Caco-2 (cell line): ENCODE measurements at regions not wholly inside any gene's neighbourhood (a gene's known extent, or its start where the extent isn't known, plus 50 kb on each side); places are given as distances from the start of the nearest gene placed in this dataset.

Source experiments
- BruUV-seq: library from RNA; stranded (reverse); fragments of 400-500 nt; replicated peaks from 2 replicates; lab custom pipeline; 2021; lab: Mats Ljungman, UMichigan
- CTCF ChIA-PET: fragments of 300-600 bp; sonication (Branson Sonifier 250); formaldehyde crosslinking; loops from one replicate; lab custom pipeline; 2022; ENCODE audit warnings: antibody characterized with exemption; lab: Charles Lee
- POLR2A ChIA-PET: fragments of 300-600 bp; sonication (Branson Sonifier 250); formaldehyde crosslinking; loops from one replicate; lab custom pipeline; 2022; ENCODE audit warnings: antibody characterized with exemption; lab: Charles Lee
- DNase-seq, 2 experiments: peaks; one replicate each; pipeline versions ENCODE4 v3.0.0 to v3.0.0-alpha.2; 2020 to 2022
- H3K27me3 ChIP-seq: replicated peaks from 2 replicates; pipeline ENCODE4 v1.6.0; 2011; ENCODE audit warnings: low read length; ENCODE audit not compliant: control insufficient read depth, insufficient read depth
- H3K36me3 ChIP-seq: 2 replicates; pipeline ENCODE4 v1.5.1; 2011; ENCODE audit warnings: low read length; ENCODE audit not compliant: control insufficient read depth, insufficient read depth
- H3K4me1 ChIP-seq: fragments of 250-450 bp; sonication (Bioruptor Pico); 2 replicates; pipeline ENCODE4 v1.5.1; 2020; ENCODE audit warnings: mild to moderate bottlenecking
- H3K4me3 ChIP-seq: 2 replicates; pipeline ENCODE4 v1.5.1; 2011; ENCODE audit warnings: low read depth, mild to moderate bottlenecking, control low read depth, low read length
- H3K9me3 ChIP-seq: fragments of 250-450 bp; sonication (Bioruptor Pico); 2 replicates; pipeline ENCODE4 v1.5.1; 2020; ENCODE audit warnings: mild to moderate bottlenecking, moderate library complexity
- H3K27ac Mint-ChIP-seq: one replicate; pipeline ENCODE4 v1.8.0; 2022; ENCODE audit warnings: mixed read lengths; ENCODE audit not compliant: unreplicated experiment
- H3K27me3 Mint-ChIP-seq: one replicate; pipeline ENCODE4 v1.8.0; 2022; ENCODE audit warnings: mixed read lengths; ENCODE audit not compliant: insufficient read depth, unreplicated experiment
- H3K36me3 Mint-ChIP-seq: one replicate; pipeline ENCODE4 v1.8.0; 2022; ENCODE audit warnings: mild to moderate bottlenecking, mixed read lengths; ENCODE audit not compliant: insufficient read depth, unreplicated experiment
- H3K4me1 Mint-ChIP-seq: one replicate; pipeline ENCODE4 v1.8.0; 2022; ENCODE audit warnings: low read depth, mixed read lengths; ENCODE audit not compliant: unreplicated experiment
- H3K4me3 Mint-ChIP-seq: one replicate; pipeline ENCODE4 v1.8.0; 2022; ENCODE audit warnings: mild to moderate bottlenecking, moderate library complexity, mixed read lengths; ENCODE audit not compliant: unreplicated experiment
- H3K9me3 Mint-ChIP-seq: one replicate; pipeline ENCODE4 v1.8.0; 2022; ENCODE audit warnings: mixed read lengths; ENCODE audit not compliant: unreplicated experiment
- CTCF ChIP-seq, 2 experiments: fragments of 200-600 bp in 1 of 2; IDR thresholded peaks; 1 replicate in 1 of 2; 2 replicates in 1 of 2; pipeline versions ENCODE4 v1.5.1 to v1.8.0; 2011 to 2022; ENCODE audit warnings: antibody characterized with exemption in 1 of 2, control low read depth in 1 of 2, inconsistent platforms in 1 of 2, low read depth in 1 of 2, low read length in 1 of 2, mild to moderate bottlenecking in 1 of 2, moderate library complexity in 1 of 2; ENCODE audit not compliant: insufficient read depth in 1 of 2, severe bottlenecking in 1 of 2, unreplicated experiment in 1 of 2
- intact Hi-C: fragments of 100-400 bp; cut with micrococcal nuclease; formaldehyde crosslinking; loops from one replicate; pipeline ENCODE4 v1.10.0; 2022; ENCODE audit not compliant: unreplicated experiment

GRCh38 chr5:61754792-61755191, 422.7 kb downstream of the ZSWIM6 start:
- intact Hi-C loops = no loop called here
- H3K27me3 ChIP-seq = no peaks in the 10 kb centered on the region; the same call in 1 of the 2 replicates
- no peak overlapping the region for H3K4me3 ChIP-seq
- no peak for TF ChIP-seq CTCF (IDR thresholded peaks at IDR 0.05; ENCODE audit: insufficient read depth in 1 of 2, low read depth in 1 of 2, low read length in 1 of 2, severe bottlenecking in 1 of 2, unreplicated experiment in 1 of 2)
- H3K9me3 ChIP-seq = no peaks in the 10 kb centered on the region
- Mint-ChIP-seq H3K4me1 (no peaks in the 10 kb centered on the region), H3K36me3 (no peaks in the 10 kb centered on the region), H3K27me3 (peaks cover 15% of the 10 kb centered on the region), H3K9me3 (no peaks in the 10 kb centered on the region), H3K27ac (no peak overlapping the region), H3K4me3 (no peak overlapping the region)
- BruUV-seq = no TSS peak
- CTCF ChIA-PET = no interaction called here
- H3K36me3 ChIP-seq = no peaks in the 10 kb centered on the region
- POLR2A ChIA-PET = no interaction called here
- H3K4me1 ChIP-seq = no peaks in the 10 kb centered on the region
- no peak for DNase-seq

DNA sequence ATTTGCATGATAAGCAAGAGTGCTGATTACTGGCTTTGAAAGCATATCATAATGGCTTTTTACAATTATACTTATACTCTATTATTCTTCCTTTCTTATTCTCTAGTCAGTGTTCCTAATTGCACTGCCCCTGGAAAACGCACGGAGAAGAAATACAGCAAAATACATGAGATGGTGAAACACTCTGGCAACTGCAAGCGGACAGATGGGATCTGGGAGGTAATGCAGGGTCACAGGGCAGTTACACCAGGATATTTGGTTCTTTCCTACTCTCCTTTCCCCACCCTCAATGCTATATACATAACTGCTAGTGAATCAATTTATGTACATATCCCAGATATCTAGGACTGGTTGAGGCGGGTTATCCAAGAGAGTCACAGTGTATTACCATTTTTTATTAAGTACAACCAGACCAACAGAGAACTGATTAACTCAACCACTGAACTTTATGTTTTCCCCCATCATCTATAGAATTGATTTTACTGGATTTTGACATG, 423.7 kb downstream of the ZSWIM6 start:
- H3K9me3 Mint-ChIP-seq = no peaks in the 10 kb centered on the region
- H3K27me3 Mint-ChIP-seq = peaks cover 11% of the 10 kb centered on the region
- no peak overlapping the region for H3K4me3 Mint-ChIP-seq
- no peak for TF ChIP-seq CTCF (IDR thresholded peaks at IDR 0.05; ENCODE audit: insufficient read depth in 1 of 2, low read depth in 1 of 2, low read length in 1 of 2, severe bottlenecking in 1 of 2, unreplicated experiment in 1 of 2)
- no peak overlapping the region for H3K27ac Mint-ChIP-seq
- intact Hi-C loops = no loop called here
- POLR2A ChIA-PET = no interaction called here
- H3K36me3 Mint-ChIP-seq = no peaks in the 10 kb centered on the region
- no peaks in the 10 kb centered on the region for H3K4me1 Mint-ChIP-seq
- Histone ChIP-seq H3K27me3 (no peaks in the 10 kb centered on the region; the same call in 1 of the 2 replicates), H3K9me3 (no peaks in the 10 kb centered on the region), H3K36me3 (no peaks in the 10 kb centered on the region), H3K4me3 (no peak overlapping the region), H3K4me1 (no peaks in the 10 kb centered on the region)
- CTCF ChIA-PET = no interaction called here
- BruUV-seq = no TSS peak
- no peak for DNase-seq

DNA sequence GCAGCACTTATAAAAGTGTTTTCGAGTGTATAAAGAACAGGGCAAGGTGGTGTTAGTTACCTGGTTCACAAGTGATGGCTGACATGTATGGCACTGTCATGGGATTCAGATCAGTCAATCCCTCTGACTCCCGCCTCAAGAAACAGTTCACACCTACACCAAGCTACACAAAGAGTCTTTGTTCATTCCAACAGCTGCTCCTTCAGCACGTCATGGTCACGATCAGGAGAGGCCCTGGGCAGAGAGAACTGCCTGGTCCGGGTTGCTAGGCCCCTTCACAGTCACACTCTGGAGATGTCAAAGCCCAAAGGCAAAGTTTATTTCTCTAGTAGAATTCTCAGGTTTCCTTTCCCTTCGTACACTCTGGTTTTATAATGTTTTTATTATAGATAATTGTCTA, 426.7 kb downstream of the ZSWIM6 start:
- Mint-ChIP-seq H3K36me3 (no peaks in the 10 kb centered on the region), H3K4me1 (no peaks in the 10 kb centered on the region), H3K9me3 (no peaks in the 10 kb centered on the region), H3K27me3 (peaks cover 9% of the 10 kb centered on the region), H3K27ac (no peak overlapping the region), H3K4me3 (no peak overlapping the region)
- TF ChIP-seq CTCF (IDR thresholded peaks at IDR 0.05; ENCODE audit: insufficient read depth in 1 of 2, low read depth in 1 of 2, low read length in 1 of 2, severe bottlenecking in 1 of 2, unreplicated experiment in 1 of 2) = no peak
- H3K9me3 ChIP-seq = peaks cover 6% of the 10 kb centered on the region
- no peaks in the 10 kb centered on the region for H3K27me3 ChIP-seq
- DNase-seq = no peak
- no TSS peak for BruUV-seq
- ChIA-PET POLR2A (no interaction called here), CTCF (no interaction called here)
- H3K4me3 ChIP-seq = no peak overlapping the region
- intact Hi-C loops = no loop called here
- no peaks in the 10 kb centered on the region for H3K36me3 ChIP-seq
- no peaks in the 10 kb centered on the region for H3K4me1 ChIP-seq
